ENCODE measurements at regions not wholly inside any gene's neighbourhood (a gene's known extent, or its start where the extent isn't known, plus 50 kb on each side); places are given as distances from the start of the nearest gene placed in this dataset.
"Not testable (repeated sequence)": the region's sequence is repeated elsewhere in the genome, so short reads cannot be mapped to it uniquely, and the experiment has no call there.

GRCh38 chr2:109055435-109055834 is 66.4 kb upstream of the EDAR start:
- H3K36me3 ChIP-seq = no peaks in the 10 kb centered on the region
- peak; percentile 16 for DNase-seq (ENCODE audit: low spot score)
- peaks cover 0 to 12% of the 10 kb centered on the region in 2 donors for H3K4me1 ChIP-seq
- no peak for TF ChIP-seq CTCF (IDR thresholded peaks at IDR 0.05)
- H3K4me3 ChIP-seq = no peak overlapping the region
- H3K27ac ChIP-seq = no peak overlapping the region
- no peaks in the 10 kb centered on the region for H3K27me3 ChIP-seq
- H3K9me3 ChIP-seq = no peaks in the 10 kb centered on the region

GRCh38 chr2:109054865-109055264 is 65.8 kb upstream of the EDAR start:
- H3K9me3 ChIP-seq = no peaks in the 10 kb centered on the region
- H3K36me3 ChIP-seq = no peaks in the 10 kb centered on the region
- peaks cover 0 to 12% of the 10 kb centered on the region in 2 donors for H3K4me1 ChIP-seq
- no peak for DNase-seq (ENCODE audit: low spot score)
- TF ChIP-seq CTCF (IDR thresholded peaks at IDR 0.05) = no peak
- no peaks in the 10 kb centered on the region for H3K27me3 ChIP-seq
- no peak overlapping the region for H3K27ac ChIP-seq
- no peak overlapping the region for H3K4me3 ChIP-seq

GRCh38 chr2:109053716-109054115 is 64.7 kb upstream of the EDAR start:
- TF ChIP-seq CTCF (IDR thresholded peaks at IDR 0.05) = no peak
- Histone ChIP-seq H3K4me3 (no peak overlapping the region), H3K27me3 (no peaks in the 10 kb centered on the region), H3K4me1 (peaks cover 0 to 6% of the 10 kb centered on the region in 2 donors), H3K36me3 (no peaks in the 10 kb centered on the region), H3K9me3 (no peaks in the 10 kb centered on the region), H3K27ac (no peak overlapping the region)
- peak; percentile 46 for DNase-seq (ENCODE audit: low spot score)

GRCh38 chr2:109052922-109053321 is 63.9 kb upstream of the EDAR start:
- DNase-seq (ENCODE audit: low spot score) = peak; percentile 36
- Histone ChIP-seq H3K36me3 (no peaks in the 10 kb centered on the region), H3K27me3 (no peaks in the 10 kb centered on the region), H3K4me1 (peaks cover 0 to 1% of the 10 kb centered on the region in 2 donors), H3K9me3 (no peaks in the 10 kb centered on the region), H3K4me3 (no peak overlapping the region), H3K27ac (no peak overlapping the region)
- no peak for TF ChIP-seq CTCF (IDR thresholded peaks at IDR 0.05)

- no peak overlapping the region for H3K4me3 ChIP-seq
- no peaks in the 10 kb centered on the region for H3K27me3 ChIP-seq
- no peaks in the 10 kb centered on the region for H3K4me1 ChIP-seq
- no peak overlapping the region for H3K27ac ChIP-seq
- no peaks in the 10 kb centered on the region for H3K36me3 ChIP-seq
- no peak for DNase-seq (ENCODE audit: low spot score)
- no peak for TF ChIP-seq CTCF (IDR thresholded peaks at IDR 0.05)
- H3K9me3 ChIP-seq = no peaks in the 10 kb centered on the region
Observed at GRCh38 chr2:109049022-109049421, 60.0 kb upstream of the EDAR start.

GRCh38 chr2:109048163-109048562 is 59.1 kb upstream of the EDAR start:
- Histone ChIP-seq H3K9me3 (no peaks in the 10 kb centered on the region), H3K4me3 (no peak overlapping the region), H3K27me3 (no peaks in the 10 kb centered on the region), H3K36me3 (no peaks in the 10 kb centered on the region), H3K4me1 (no peaks in the 10 kb centered on the region), H3K27ac (no peak overlapping the region)
- no peak for TF ChIP-seq CTCF (IDR thresholded peaks at IDR 0.05)
- DNase-seq (ENCODE audit: low spot score) = no peak

GRCh38 chr2:109047569-109047968 is 58.5 kb upstream of the EDAR start:
- H3K9me3 ChIP-seq; H3K4me1 ChIP-seq; H3K36me3 ChIP-seq; H3K4me3 ChIP-seq; H3K27me3 ChIP-seq; DNase-seq (ENCODE audit: low spot score); H3K27ac ChIP-seq: not testable (repeated sequence)

All from right atrium auricular region (tissue), 2 donors.